DND-41 (cell line): ENCODE measurements at regions not wholly inside any gene's neighbourhood (a gene's known extent, or its start where the extent isn't known, plus 50 kb on each side); places are given as distances from the start of the nearest gene placed in this dataset.

ENCODE experiments used
- EZH2 ChIP-seq: IDR thresholded peaks from 3 replicates; pipeline ENCODE4 v1.6.1; 2012; ENCODE audit warnings: borderline replicate concordance, low read depth, mild to moderate bottlenecking, moderate library complexity, low read length, inconsistent platforms; ENCODE audit not compliant: severe bottlenecking
- TF ChIP-seq, protein P1 (sequence below): IDR thresholded peaks from 2 replicates; pipeline ENCODE4 v1.5.1; 2012; ENCODE audit warnings: borderline replicate concordance, low read length, moderate library complexity, mild to moderate bottlenecking; ENCODE audit not compliant: poor library complexity, severe bottlenecking; ENCODE audit errors: extremely low read depth

DNA sequence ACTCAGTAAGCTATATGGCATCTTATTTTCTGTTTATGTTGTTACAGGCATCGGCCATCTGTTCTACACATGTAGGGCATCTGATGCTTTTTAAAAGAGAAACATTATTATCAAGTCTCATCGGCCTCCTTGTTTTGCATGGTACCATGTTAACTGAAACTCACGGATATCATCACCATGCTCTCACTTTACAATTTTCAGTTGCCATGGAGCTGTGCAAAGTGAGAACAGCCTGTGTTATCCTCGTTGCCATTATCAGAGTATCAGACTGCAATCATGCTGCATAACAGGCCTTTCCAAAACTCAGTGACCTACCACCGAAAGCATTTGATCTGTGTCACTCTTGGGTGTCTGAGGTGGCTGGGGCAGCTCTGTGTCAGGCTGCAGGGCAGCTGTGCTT, 110.3 kb downstream of the C17orf67 start:
- TF ChIP-seq, protein P1, sequence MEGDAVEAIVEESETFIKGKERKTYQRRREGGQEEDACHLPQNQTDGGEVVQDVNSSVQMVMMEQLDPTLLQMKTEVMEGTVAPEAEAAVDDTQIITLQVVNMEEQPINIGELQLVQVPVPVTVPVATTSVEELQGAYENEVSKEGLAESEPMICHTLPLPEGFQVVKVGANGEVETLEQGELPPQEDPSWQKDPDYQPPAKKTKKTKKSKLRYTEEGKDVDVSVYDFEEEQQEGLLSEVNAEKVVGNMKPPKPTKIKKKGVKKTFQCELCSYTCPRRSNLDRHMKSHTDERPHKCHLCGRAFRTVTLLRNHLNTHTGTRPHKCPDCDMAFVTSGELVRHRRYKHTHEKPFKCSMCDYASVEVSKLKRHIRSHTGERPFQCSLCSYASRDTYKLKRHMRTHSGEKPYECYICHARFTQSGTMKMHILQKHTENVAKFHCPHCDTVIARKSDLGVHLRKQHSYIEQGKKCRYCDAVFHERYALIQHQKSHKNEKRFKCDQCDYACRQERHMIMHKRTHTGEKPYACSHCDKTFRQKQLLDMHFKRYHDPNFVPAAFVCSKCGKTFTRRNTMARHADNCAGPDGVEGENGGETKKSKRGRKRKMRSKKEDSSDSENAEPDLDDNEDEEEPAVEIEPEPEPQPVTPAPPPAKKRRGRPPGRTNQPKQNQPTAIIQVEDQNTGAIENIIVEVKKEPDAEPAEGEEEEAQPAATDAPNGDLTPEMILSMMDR = no peak
- TF ChIP-seq EZH2 = no peak
